WTC11 (cell line): ENCODE measurements at regions not wholly inside any gene's neighbourhood (a gene's known extent, or its start where the extent isn't known, plus 50 kb on each side); places are given as distances from the start of the nearest gene placed in this dataset.

Experiments
- ATAC-seq: fragments of 200-7000 bp; cut with Tn5 transposase; 2 replicates; pipeline ENCODE4 v1.10.0; 2021; ENCODE audit warnings: mild to moderate bottlenecking, moderate library complexity
- CTCF ChIA-PET: fragments of 300-600 bp; sonication (Branson Sonifier 250); formaldehyde crosslinking; loops from one replicate; lab custom pipeline; 2021; ENCODE audit warnings: antibody characterized with exemption; lab: Charles Lee
- POLR2A ChIA-PET: fragments of 350-600 bp; sonication (Branson Sonifier 250); formaldehyde crosslinking; loops from one replicate; lab custom pipeline; 2021; ENCODE audit warnings: antibody characterized with exemption; lab: Charles Lee
- DNase-seq: peaks from one replicate; pipeline ENCODE4 v3.0.0; 2021; ENCODE audit warnings: low spot score
- H3K27ac Mint-ChIP-seq: 2 replicates; pipeline ENCODE4 v1.8.0; 2021; ENCODE audit warnings: mixed read lengths
- H3K27me3 Mint-ChIP-seq: 2 replicates; pipeline ENCODE4 v1.8.0; 2021; ENCODE audit warnings: low read depth, mild to moderate bottlenecking, moderate library complexity, mixed read lengths
- H3K36me3 Mint-ChIP-seq: 2 replicates; pipeline ENCODE4 v1.8.0; 2021; ENCODE audit warnings: mixed read lengths
- H3K4me1 Mint-ChIP-seq: 2 replicates; pipeline ENCODE4 v1.8.0; 2022; ENCODE audit warnings: mixed read lengths
- H3K4me3 Mint-ChIP-seq: 2 replicates; pipeline ENCODE4 v1.8.0; 2021; ENCODE audit warnings: mild to moderate bottlenecking, moderate library complexity, mixed read lengths
- H3K9me3 Mint-ChIP-seq: 2 replicates; pipeline ENCODE4 v1.8.0; 2021; ENCODE audit warnings: mixed read lengths
- AFF4 ChIP-seq: sonication (generic); formaldehyde crosslinking; IDR thresholded peaks from 2 replicates; pipeline ENCODE4 v1.8.1; 2023; ENCODE audit warnings: mild to moderate bottlenecking, missing genetic modification reagents, borderline replicate concordance
- CREB1 ChIP-seq: sonication (generic); formaldehyde crosslinking; IDR thresholded peaks from 2 replicates; pipeline ENCODE4 v1.8.0; 2023; ENCODE audit warnings: mild to moderate bottlenecking, missing genetic modification reagents
- ELF4 ChIP-seq: sonication (generic); formaldehyde crosslinking; IDR thresholded peaks from 2 replicates; pipeline ENCODE4 v1.8.1; 2022; ENCODE audit warnings: low read depth, mild to moderate bottlenecking, moderate library complexity, missing genetic modification reagents
- FOXK1 ChIP-seq: sonication (generic); formaldehyde crosslinking; IDR thresholded peaks from 2 replicates; pipeline ENCODE4 v1.8.0; 2022; ENCODE audit warnings: mild to moderate bottlenecking, moderate library complexity, missing genetic modification reagents
- HMGA2 ChIP-seq: fragments of 250-450 bp; sonication (Bioruptor Pico); IDR thresholded peaks from 2 replicates; pipeline ENCODE4 v1.4.0; 2021; ENCODE audit warnings: mild to moderate bottlenecking, moderate library complexity
- NFYB ChIP-seq: sonication (generic); formaldehyde crosslinking; conservative IDR thresholded peaks from 2 replicates; pipeline ENCODE4 v1.8.0; 2022; ENCODE audit warnings: low read depth, missing genetic modification reagents
- PRRX2 ChIP-seq: fragments of 250-450 bp; sonication (Bioruptor Pico); IDR thresholded peaks from 2 replicates; pipeline ENCODE4 v1.8.0; 2021; ENCODE audit warnings: mild to moderate bottlenecking
- TCF7 ChIP-seq: sonication (generic); formaldehyde crosslinking; IDR thresholded peaks from 2 replicates; pipeline ENCODE4 v1.8.0; 2022; ENCODE audit warnings: mild to moderate bottlenecking, low read depth, missing genetic modification reagents, moderate library complexity
- USF2 ChIP-seq: sonication (generic); formaldehyde crosslinking; IDR thresholded peaks from 2 replicates; pipeline ENCODE4 v1.8.1; 2023; ENCODE audit warnings: mild to moderate bottlenecking, missing genetic modification reagents, moderate library complexity
- ZNF416 ChIP-seq: fragments of 250-450 bp; sonication (Bioruptor Pico); IDR thresholded peaks from 2 replicates; pipeline ENCODE4 v1.9.0; 2021; ENCODE audit warnings: mild to moderate bottlenecking, inconsistent platforms
- ZNF532 ChIP-seq: fragments of 250-450 bp; sonication (Bioruptor Pico); IDR thresholded peaks from 2 replicates; pipeline ENCODE4 v1.9.0; 2021; ENCODE audit warnings: mild to moderate bottlenecking, borderline replicate concordance
- ZNF671 ChIP-seq: fragments of 250-450 bp; sonication (Bioruptor Pico); IDR thresholded peaks from 2 replicates; pipeline ENCODE4 v1.8.0; 2021; ENCODE audit warnings: mild to moderate bottlenecking
- TF ChIP-seq, protein P1 (sequence below): sonication (generic); formaldehyde crosslinking; IDR thresholded peaks from 2 replicates; pipeline ENCODE4 v1.8.0; 2022; ENCODE audit warnings: mild to moderate bottlenecking, missing genetic modification reagents
- TF ChIP-seq, protein P2 (sequence below): sonication (generic); formaldehyde crosslinking; IDR thresholded peaks from 2 replicates; pipeline ENCODE4 v1.8.0; 2022; ENCODE audit warnings: mild to moderate bottlenecking, missing genetic modification reagents
- TF ChIP-seq, protein P3 (sequence below): sonication (generic); formaldehyde crosslinking; IDR thresholded peaks from 2 replicates; pipeline ENCODE4 v1.8.1; 2022; ENCODE audit warnings: mild to moderate bottlenecking, moderate library complexity, missing genetic modification reagents
- TF ChIP-seq, protein P4 (sequence below): sonication (generic); formaldehyde crosslinking; IDR thresholded peaks from 2 replicates; pipeline ENCODE4 v1.8.1; 2023; ENCODE audit warnings: mild to moderate bottlenecking, missing genetic modification reagents
- TF ChIP-seq, protein P5 (sequence below): sonication (generic); formaldehyde crosslinking; IDR thresholded peaks from 2 replicates; pipeline ENCODE4 v1.8.0; 2023; ENCODE audit warnings: missing genetic modification reagents

- Mint-ChIP-seq H3K36me3 (no peaks in the 10 kb centered on the region), H3K9me3 (no peaks in the 10 kb centered on the region), H3K27ac (no peak overlapping the region), H3K4me3 (no peak overlapping the region), H3K27me3 (no peaks in the 10 kb centered on the region), H3K4me1 (peaks cover 44% of the 10 kb centered on the region)
- ATAC-seq (no peak), DNase-seq (no peak)
- ChIA-PET CTCF (interaction anchor here (0.6 kb wide), 1 partner anchor 29 kb away, joined by 4 read pairs; no protein-coding TSS in a partner anchor), POLR2A (interaction anchor here (0.6 kb wide), 1 partner anchor 24 kb away, joined by 8 read pairs; no protein-coding TSS in a partner anchor)
- TF ChIP-seq, protein P1, sequence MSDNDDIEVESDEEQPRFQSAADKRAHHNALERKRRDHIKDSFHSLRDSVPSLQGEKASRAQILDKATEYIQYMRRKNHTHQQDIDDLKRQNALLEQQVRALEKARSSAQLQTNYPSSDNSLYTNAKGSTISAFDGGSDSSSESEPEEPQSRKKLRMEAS = no peak
- TF ChIP-seq ZNF671 (CRISPR knock-in tag) (no peak), USF2 (CRISPR knock-in tag) (no peak), AFF4 (CRISPR knock-in tag) (no peak), NFYB (CRISPR knock-in tag) (no peak), ELF4 (no peak), CREB1 (CRISPR knock-in tag) (no peak), FOXK1 (CRISPR knock-in tag) (no peak), TCF7 (CRISPR knock-in tag) (no peak), PRRX2 (CRISPR knock-in tag) (no peak)
- TF ChIP-seq, protein P2, sequence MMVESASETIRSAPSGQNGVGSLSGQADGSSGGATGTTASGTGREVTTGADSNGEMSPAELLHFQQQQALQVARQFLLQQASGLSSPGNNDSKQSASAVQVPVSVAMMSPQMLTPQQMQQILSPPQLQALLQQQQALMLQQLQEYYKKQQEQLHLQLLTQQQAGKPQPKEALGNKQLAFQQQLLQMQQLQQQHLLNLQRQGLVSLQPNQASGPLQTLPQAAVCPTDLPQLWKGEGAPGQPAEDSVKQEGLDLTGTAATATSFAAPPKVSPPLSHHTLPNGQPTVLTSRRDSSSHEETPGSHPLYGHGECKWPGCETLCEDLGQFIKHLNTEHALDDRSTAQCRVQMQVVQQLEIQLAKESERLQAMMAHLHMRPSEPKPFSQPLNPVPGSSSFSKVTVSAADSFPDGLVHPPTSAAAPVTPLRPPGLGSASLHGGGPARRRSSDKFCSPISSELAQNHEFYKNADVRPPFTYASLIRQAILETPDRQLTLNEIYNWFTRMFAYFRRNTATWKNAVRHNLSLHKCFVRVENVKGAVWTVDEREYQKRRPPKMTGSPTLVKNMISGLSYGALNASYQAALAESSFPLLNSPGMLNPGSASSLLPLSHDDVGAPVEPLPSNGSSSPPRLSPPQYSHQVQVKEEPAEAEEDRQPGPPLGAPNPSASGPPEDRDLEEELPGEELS (CRISPR knock-in tag) = no peak
- TF ChIP-seq, protein P3, sequence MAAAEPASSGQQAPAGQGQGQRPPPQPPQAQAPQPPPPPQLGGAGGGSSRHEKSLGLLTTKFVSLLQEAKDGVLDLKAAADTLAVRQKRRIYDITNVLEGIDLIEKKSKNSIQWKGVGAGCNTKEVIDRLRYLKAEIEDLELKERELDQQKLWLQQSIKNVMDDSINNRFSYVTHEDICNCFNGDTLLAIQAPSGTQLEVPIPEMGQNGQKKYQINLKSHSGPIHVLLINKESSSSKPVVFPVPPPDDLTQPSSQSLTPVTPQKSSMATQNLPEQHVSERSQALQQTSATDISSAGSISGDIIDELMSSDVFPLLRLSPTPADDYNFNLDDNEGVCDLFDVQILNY (CRISPR knock-in tag) = no peak
- TF ChIP-seq, protein P4, sequence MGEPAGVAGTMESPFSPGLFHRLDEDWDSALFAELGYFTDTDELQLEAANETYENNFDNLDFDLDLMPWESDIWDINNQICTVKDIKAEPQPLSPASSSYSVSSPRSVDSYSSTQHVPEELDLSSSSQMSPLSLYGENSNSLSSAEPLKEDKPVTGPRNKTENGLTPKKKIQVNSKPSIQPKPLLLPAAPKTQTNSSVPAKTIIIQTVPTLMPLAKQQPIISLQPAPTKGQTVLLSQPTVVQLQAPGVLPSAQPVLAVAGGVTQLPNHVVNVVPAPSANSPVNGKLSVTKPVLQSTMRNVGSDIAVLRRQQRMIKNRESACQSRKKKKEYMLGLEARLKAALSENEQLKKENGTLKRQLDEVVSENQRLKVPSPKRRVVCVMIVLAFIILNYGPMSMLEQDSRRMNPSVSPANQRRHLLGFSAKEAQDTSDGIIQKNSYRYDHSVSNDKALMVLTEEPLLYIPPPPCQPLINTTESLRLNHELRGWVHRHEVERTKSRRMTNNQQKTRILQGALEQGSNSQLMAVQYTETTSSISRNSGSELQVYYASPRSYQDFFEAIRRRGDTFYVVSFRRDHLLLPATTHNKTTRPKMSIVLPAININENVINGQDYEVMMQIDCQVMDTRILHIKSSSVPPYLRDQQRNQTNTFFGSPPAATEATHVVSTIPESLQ = no peak
- TF ChIP-seq, protein P5, sequence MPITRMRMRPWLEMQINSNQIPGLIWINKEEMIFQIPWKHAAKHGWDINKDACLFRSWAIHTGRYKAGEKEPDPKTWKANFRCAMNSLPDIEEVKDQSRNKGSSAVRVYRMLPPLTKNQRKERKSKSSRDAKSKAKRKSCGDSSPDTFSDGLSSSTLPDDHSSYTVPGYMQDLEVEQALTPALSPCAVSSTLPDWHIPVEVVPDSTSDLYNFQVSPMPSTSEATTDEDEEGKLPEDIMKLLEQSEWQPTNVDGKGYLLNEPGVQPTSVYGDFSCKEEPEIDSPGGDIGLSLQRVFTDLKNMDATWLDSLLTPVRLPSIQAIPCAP (CRISPR knock-in tag) = no peak
These were observed 462.1 kb downstream of the BUD13 start for GRCh38 chr11:116310698-116311097.

DNA sequence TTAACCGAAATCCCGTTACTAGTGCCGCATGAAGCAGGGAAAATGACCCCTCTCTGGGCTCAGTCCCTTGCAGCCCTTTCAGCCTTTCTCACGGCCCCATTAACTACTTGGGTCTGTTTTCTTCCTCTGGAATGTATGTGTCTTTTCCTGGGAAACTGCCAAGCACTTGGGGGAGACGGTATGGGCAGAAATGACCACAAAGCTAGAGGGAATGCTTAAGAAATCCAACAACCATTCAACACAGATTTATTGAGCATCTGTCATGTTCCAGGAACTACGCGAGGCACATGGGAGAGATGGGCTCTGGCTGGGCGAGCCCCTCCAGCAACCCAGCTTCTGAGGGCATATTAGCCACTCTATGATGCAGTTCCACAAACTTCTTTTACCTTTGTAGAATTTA is 462.6 kb downstream of the BUD13 start:
- ChIA-PET POLR2A (interaction anchor here (0.6 kb wide), 1 partner anchor 25 kb away, joined by 8 read pairs; no protein-coding TSS in a partner anchor), CTCF (interaction anchor here (0.6 kb wide), 1 partner anchor 29 kb away, joined by 4 read pairs; no protein-coding TSS in a partner anchor)
- no peak overlapping the region for H3K27ac Mint-ChIP-seq
- H3K9me3 Mint-ChIP-seq = no peaks in the 10 kb centered on the region
- no peaks in the 10 kb centered on the region for H3K27me3 Mint-ChIP-seq
- no peak overlapping the region for H3K4me3 Mint-ChIP-seq
- ATAC-seq (no peak), DNase-seq (no peak)
- H3K36me3 Mint-ChIP-seq = no peaks in the 10 kb centered on the region
- H3K4me1 Mint-ChIP-seq = peaks cover 42% of the 10 kb centered on the region
- no peak for TF ChIP-seq ZNF532 (CRISPR knock-in tag)
- TF ChIP-seq, protein P4 = no peak
- TF ChIP-seq ZNF416 (CRISPR knock-in tag) = no peak
- TF ChIP-seq, protein P1 = no peak
- TF ChIP-seq HMGA2 = no peak
